Stimulated activated CD8-positive, alpha-beta memory T cell treated with anti-CD3 and anti-CD28 coated beads, Interleukin-12 subunit alpha, Interleukin-12 subunit beta, amount 100 ng/mL, for 24 hours (primary cell): ENCODE measurements at regions not wholly inside any gene's neighbourhood (a gene's known extent, or its start where the extent isn't known, plus 50 kb on each side); places are given as distances from the start of the nearest gene placed in this dataset.
"Not testable (repeated sequence)": the region's sequence is repeated elsewhere in the genome, so short reads cannot be mapped to it uniquely, and the experiment has no call there.

Experiments used
- DNase-seq: peaks from one replicate; pipeline ENCODE4 v3.0.0-alpha.2; 2020; ENCODE audit errors: extremely low read depth

- DNase-seq = no peak
Observed at GRCh38 chr6:14290772-14291330, 173.3 kb downstream of the CD83 start.

- no peak for DNase-seq
Observed at GRCh38 chr6:14291331-14291730, 173.8 kb downstream of the CD83 start.

- DNase-seq = no peak
Observed at GRCh38 chr6:14292119-14292518, 174.5 kb downstream of the CD83 start.

- DNase-seq = no peak
Observed at GRCh38 chr6:14294270-14294951, 176.8 kb downstream of the CD83 start.

GRCh38 chr6:14296698-14297097, 179.1 kb downstream of the CD83 start:
- not testable (repeated sequence) for DNase-seq

GRCh38 chr6:14297118-14297517, 179.5 kb downstream of the CD83 start:
- not testable (repeated sequence) for DNase-seq

- not testable (repeated sequence) for DNase-seq
Observed at GRCh38 chr6:14300189-14300588, 182.6 kb downstream of the CD83 start.

- DNase-seq = not testable (repeated sequence)
Observed at GRCh38 chr6:14300721-14301120, 183.1 kb downstream of the CD83 start.

GRCh38 chr6:14301477-14301876, 183.9 kb downstream of the CD83 start:
- DNase-seq = not testable (repeated sequence)

- DNase-seq = no peak
Observed at GRCh38 chr6:14305131-14305530, 187.6 kb downstream of the CD83 start.

GRCh38 chr6:14305624-14306023, 188.1 kb downstream of the CD83 start:
- DNase-seq = no peak

- DNase-seq = no peak
Observed at GRCh38 chr6:14306151-14306906, 188.8 kb downstream of the CD83 start.

GRCh38 chr6:14309516-14309915, 191.9 kb downstream of the CD83 start:
- no peak for DNase-seq

- DNase-seq = no peak
Observed at GRCh38 chr6:14309951-14310445, 192.4 kb downstream of the CD83 start.

- DNase-seq = no peak
Observed at GRCh38 chr6:14310960-14311359, 193.4 kb downstream of the CD83 start.

- DNase-seq = no peak
Observed at GRCh38 chr6:14312587-14312986, 195.0 kb downstream of the CD83 start.

GRCh38 chr6:14313248-14313647, 195.7 kb downstream of the CD83 start:
- DNase-seq = no peak

GRCh38 chr6:14315353-14315752, 197.8 kb downstream of the CD83 start:
- DNase-seq = no peak

- no peak for DNase-seq
Observed at GRCh38 chr6:14316651-14317386, 199.2 kb downstream of the CD83 start.

GRCh38 chr6:14317387-14317970, 199.9 kb downstream of the CD83 start:
- DNase-seq = no peak

GRCh38 chr6:14320332-14320731, 202.8 kb downstream of the CD83 start:
- no peak for DNase-seq
